GM21576 (cell line): ENCODE measurements at regions not wholly inside any gene's neighbourhood (a gene's known extent, or its start where the extent isn't known, plus 50 kb on each side); places are given as distances from the start of the nearest gene placed in this dataset.
"Not testable (repeated sequence)": the region's sequence is repeated elsewhere in the genome, so short reads cannot be mapped to it uniquely, and the experiment has no call there.

ENCODE experiments used
- ATAC-seq: cut with Tn5 transposase; IDR thresholded peaks from one replicate; pipeline ENCODE4 v1.9.1; 2021; ENCODE audit warnings: mild to moderate bottlenecking, moderate library complexity; ENCODE audit not compliant: unreplicated experiment

GRCh38 chrX:97995834-97996233 lies 1112.1 kb downstream of the RPA4 start:
- no peak for ATAC-seq

GRCh38 chrX:98028691-98029090 lies 1145.0 kb downstream of the RPA4 start:
- no peak for ATAC-seq

- no peak for ATAC-seq
These were observed 1146.2 kb downstream of the RPA4 start for GRCh38 chrX:98029861-98030260.

- no peak for ATAC-seq
These were observed 1173.5 kb downstream of the RPA4 start for GRCh38 chrX:98057176-98057575.

GRCh38 chrX:98065151-98065550 lies 1181.4 kb downstream of the RPA4 start:
- ATAC-seq, result no peak

- no peak for ATAC-seq
These were observed 1183.9 kb downstream of the RPA4 start for GRCh38 chrX:98067611-98068010.

GRCh38 chrX:98068024-98068580 lies 1184.4 kb downstream of the RPA4 start:
- ATAC-seq, result no peak

GRCh38 chrX:98071331-98071730 lies 1187.6 kb downstream of the RPA4 start:
- ATAC-seq, result no peak

GRCh38 chrX:98077440-98077839 lies 1193.7 kb downstream of the RPA4 start:
- ATAC-seq, result no peak

GRCh38 chrX:98111684-98112083 lies 1228.0 kb downstream of the RPA4 start:
- ATAC-seq, result no peak

GRCh38 chrX:98114021-98114420 lies 1230.3 kb downstream of the RPA4 start:
- no peak for ATAC-seq

- ATAC-seq, result no peak
These were observed 1257.8 kb downstream of the RPA4 start for GRCh38 chrX:98141466-98141865.

- no peak for ATAC-seq
These were observed 1307.3 kb downstream of the RPA4 start for GRCh38 chrX:98191003-98191402.

- ATAC-seq, result no peak
These were observed 1310.3 kb downstream of the RPA4 start for GRCh38 chrX:98194036-98194435.

GRCh38 chrX:98203800-98204199 lies 1320.1 kb downstream of the RPA4 start:
- ATAC-seq, result no peak

GRCh38 chrX:98207947-98208346 lies 1324.2 kb downstream of the RPA4 start:
- no peak for ATAC-seq

GRCh38 chrX:98231003-98231402 lies 1347.3 kb downstream of the RPA4 start:
- no peak for ATAC-seq

- ATAC-seq, result not testable (repeated sequence)
These were observed 1356.4 kb downstream of the RPA4 start for GRCh38 chrX:98240061-98240460.

- no peak for ATAC-seq
These were observed 1379.4 kb downstream of the RPA4 start for GRCh38 chrX:98263135-98263534.

- no peak for ATAC-seq
These were observed 1406.0 kb downstream of the RPA4 start for GRCh38 chrX:98289726-98290125.

GRCh38 chrX:98294310-98294709 lies 1410.6 kb downstream of the RPA4 start:
- ATAC-seq, result no peak

- ATAC-seq, result no peak
These were observed 1412.4 kb downstream of the RPA4 start for GRCh38 chrX:98296129-98296528.

GRCh38 chrX:98299785-98300184 lies 1416.1 kb downstream of the RPA4 start:
- no peak for ATAC-seq
